Gastrocnemius medialis (tissue), 4 donors: ENCODE measurements at regions not wholly inside any gene's neighbourhood (a gene's known extent, or its start where the extent isn't known, plus 50 kb on each side); places are given as distances from the start of the nearest gene placed in this dataset.

Source experiments
- ATAC-seq, 2 donors: fragments of 150-250 bp; one replicate each; pipeline ENCODE4 v1.9.1; 2016
- DNase-seq, 2 donors: peaks; one replicate each; pipeline ENCODE4 v3.0.0-alpha.2; 2019
- H3K27ac ChIP-seq, 4 donors: fragments of 200-600 bp; sonication (generic); 1 replicate in 1 of 4; 2 replicates in 3 of 4; pipeline ENCODE4 v1.5.1; 2016 to 2018; ENCODE audit warnings: mild to moderate bottlenecking in 2 of 4, moderate library complexity in 1 of 4
- H3K27me3 ChIP-seq, 3 donors: fragments of 200-600 bp; sonication (generic) in 2 of 3; 1 replicate in 1 of 3; 2 replicates in 2 of 3; pipeline versions ENCODE4 v1.5.1 to v1.6.0; 2016 to 2019; ENCODE audit warnings: mild to moderate bottlenecking in 1 of 3, moderate library complexity in 1 of 3
- H3K36me3 ChIP-seq, 2 donors: fragments of 200-600 bp; sonication (generic) in 1 of 2; one replicate each; pipeline ENCODE4 v1.5.1; 2017 to 2018
- H3K4me1 ChIP-seq, 2 donors: fragments of 200-600 bp; sonication (generic) in 1 of 2; one replicate each; pipeline ENCODE4 v1.5.1; 2016 to 2017; ENCODE audit warnings: mild to moderate bottlenecking in 2 of 2
- H3K4me3 ChIP-seq, 4 donors: fragments of 200-600 bp; sonication (generic) in 3 of 4; 1 replicate in 1 of 4; 2 replicates in 3 of 4; pipeline ENCODE4 v1.5.1; 2016 to 2019; ENCODE audit warnings: mild to moderate bottlenecking in 2 of 4
- H3K9me3 ChIP-seq, 3 donors: fragments of 200-600 bp; sonication (generic) in 2 of 3; 1 replicate in 1 of 3; 2 replicates in 2 of 3; pipeline ENCODE4 v1.5.1; 2016 to 2019
- CTCF ChIP-seq, 5 experiments: fragments of 450-650 bp in 3 of 5; fragments of 200-600 bp in 2 of 5; sonication (generic) in 2 of 5; IDR thresholded peaks in 4 of 5; conservative IDR thresholded peaks in 1 of 5; 1 replicate in 4 of 5; 2 replicates in 1 of 5; pipeline ENCODE4 v1.5.1; 2016 to 2019; ENCODE audit warnings: antibody characterized with exemption in 5 of 5, mild to moderate bottlenecking in 3 of 5, moderate library complexity in 3 of 5
- POLR2A ChIP-seq, 2 donors: fragments of 450-650 bp; IDR thresholded peaks; one replicate each; pipeline ENCODE4 v1.6.1; 2017; ENCODE audit warnings: antibody characterized with exemption in 2 of 2, mild to moderate bottlenecking in 2 of 2, moderate library complexity in 2 of 2
- in situ Hi-C, 4 donors: fragments of 200-750 bp; cut with MboI; loops; one replicate each; pipeline versions ENCODE4 v1.15.0 to v1.8.0; 2017; ENCODE audit warnings: low sequenced_read_pairs in 4 of 4
- intact Hi-C: fragments of 100-400 bp; cut with DNase I; formaldehyde crosslinking; loops from one replicate; pipeline ENCODE4 v1.15.1; 2023; ENCODE audit warnings: low total_unique reads

- Histone ChIP-seq H3K9me3 (no peaks in the 10 kb centered on the region), H3K36me3 (no peaks in the 10 kb centered on the region), H3K4me1 (no peaks in the 10 kb centered on the region), H3K27me3 (no peaks in the 10 kb centered on the region), H3K4me3 (no peak overlapping the region), H3K27ac (no peak overlapping the region)
- TF ChIP-seq POLR2A (IDR thresholded peaks at IDR 0.05): no peak
- TF ChIP-seq CTCF (IDR thresholded peaks at IDR 0.05 in 4 of 5, conservative IDR thresholded peaks at IDR 0.05 in 1 of 5): no peak
- in situ Hi-C loops: no loop called here
- intact Hi-C loops: no loop called here
- ATAC-seq (no peak), DNase-seq (no peak)
Measured at GRCh38 chr10:125417605-125418004, 257.2 kb upstream of the CTBP2 start.

GRCh38 chr10:125415964-125416363 lies 255.6 kb upstream of the CTBP2 start:
- DNase-seq (no peak), ATAC-seq (no peak)
- no peak overlapping the region for H3K4me3 ChIP-seq
- H3K36me3 ChIP-seq: no peaks in the 10 kb centered on the region
- H3K27me3 ChIP-seq: no peaks in the 10 kb centered on the region
- H3K4me1 ChIP-seq: no peaks in the 10 kb centered on the region
- intact Hi-C loops: no loop called here
- in situ Hi-C loops: no loop called here
- H3K9me3 ChIP-seq: no peaks in the 10 kb centered on the region
- TF ChIP-seq POLR2A (IDR thresholded peaks at IDR 0.05) (no peak), CTCF (IDR thresholded peaks at IDR 0.05 in 4 of 5, conservative IDR thresholded peaks at IDR 0.05 in 1 of 5) (no peak)
- no peak overlapping the region for H3K27ac ChIP-seq

- H3K36me3 ChIP-seq: no peaks in the 10 kb centered on the region
- ATAC-seq (no peak), DNase-seq (no peak)
- no peaks in the 10 kb centered on the region for H3K9me3 ChIP-seq
- no peak overlapping the region for H3K4me3 ChIP-seq
- no peaks in the 10 kb centered on the region for H3K4me1 ChIP-seq
- intact Hi-C loops (no loop called here), in situ Hi-C loops (no loop called here)
- no peak overlapping the region for H3K27ac ChIP-seq
- no peaks in the 10 kb centered on the region for H3K27me3 ChIP-seq
- TF ChIP-seq POLR2A (IDR thresholded peaks at IDR 0.05): no peak
- TF ChIP-seq CTCF (IDR thresholded peaks at IDR 0.05 in 4 of 5, conservative IDR thresholded peaks at IDR 0.05 in 1 of 5): no peak
Measured at GRCh38 chr10:125415006-125415633, 254.8 kb upstream of the CTBP2 start.

GRCh38 chr10:125411724-125412123 lies 251.4 kb upstream of the CTBP2 start:
- intact Hi-C loops (no loop called here), in situ Hi-C loops (no loop called here)
- no peaks in the 10 kb centered on the region for H3K27me3 ChIP-seq

More at GRCh38 chr10:125411724-125412123, 251.4 kb upstream of the CTBP2 start:
- H3K36me3 ChIP-seq: no peaks in the 10 kb centered on the region
- no peak for ATAC-seq
- no peak for TF ChIP-seq POLR2A (IDR thresholded peaks at IDR 0.05)
- no peak for TF ChIP-seq CTCF (IDR thresholded peaks at IDR 0.05 in 4 of 5, conservative IDR thresholded peaks at IDR 0.05 in 1 of 5)
- no peaks in the 10 kb centered on the region for H3K4me1 ChIP-seq
- H3K9me3 ChIP-seq: no peaks in the 10 kb centered on the region
- no peak for DNase-seq
- no peak overlapping the region for H3K4me3 ChIP-seq
- H3K27ac ChIP-seq: no peak overlapping the region
